Hepatocyte (in vitro differentiated cells): ENCODE measurements at regions not wholly inside any gene's neighbourhood (a gene's known extent, or its start where the extent isn't known, plus 50 kb on each side); places are given as distances from the start of the nearest gene placed in this dataset.

Experiments
- DNase-seq: peaks from one replicate; pipeline ENCODE4 v3.0.0-alpha.2; 2016; ENCODE audit warnings: low spot score
- H2AFZ ChIP-seq: fragments of 200-600 bp; sonication (generic); 2 replicates; pipeline ENCODE4 v1.6.0; 2016; ENCODE audit warnings: antibody characterized with exemption, mild to moderate bottlenecking
- H3K27ac ChIP-seq: fragments of 200-600 bp; sonication (generic); 2 replicates; pipeline ENCODE4 v1.5.1; 2016; ENCODE audit warnings: mild to moderate bottlenecking
- H3K27me3 ChIP-seq: fragments of 200-600 bp; sonication (generic); 2 replicates; pipeline ENCODE4 v1.6.1; 2016
- H3K36me3 ChIP-seq: fragments of 200-600 bp; sonication (generic); replicated peaks from 2 replicates; pipeline ENCODE4 v1.5.1; 2016; ENCODE audit warnings: low read depth; ENCODE audit not compliant: insufficient read depth
- H3K4me1 ChIP-seq: fragments of 200-600 bp; sonication (generic); 2 replicates; pipeline ENCODE4 v1.5.1; 2016; ENCODE audit warnings: mild to moderate bottlenecking, moderate library complexity; ENCODE audit not compliant: insufficient read depth
- H3K4me2 ChIP-seq: fragments of 200-600 bp; sonication (generic); 2 replicates; pipeline ENCODE4 v1.6.0; 2016
- H3K4me3 ChIP-seq: fragments of 200-600 bp; sonication (generic); 2 replicates; pipeline ENCODE4 v1.5.1; 2016; ENCODE audit warnings: mild to moderate bottlenecking
- H3K79me2 ChIP-seq: fragments of 200-600 bp; sonication (generic); 2 replicates; pipeline ENCODE4 v1.6.0; 2017; ENCODE audit warnings: mild to moderate bottlenecking
- H3K9me2 ChIP-seq: fragments of 200-600 bp; sonication (generic); replicated peaks from 2 replicates; pipeline ENCODE4 v1.6.0; 2017; ENCODE audit warnings: mild to moderate bottlenecking; ENCODE audit not compliant: insufficient read depth
- H3K9me3 ChIP-seq: fragments of 200-600 bp; sonication (generic); 2 replicates; pipeline ENCODE4 v1.5.1; 2016; ENCODE audit warnings: low read depth, mild to moderate bottlenecking
- H4K20me1 ChIP-seq: fragments of 200-600 bp; sonication (generic); 2 replicates; pipeline ENCODE4 v1.6.0; 2016; ENCODE audit warnings: mild to moderate bottlenecking; ENCODE audit not compliant: insufficient read depth, poor library complexity, severe bottlenecking
- CTCF ChIP-seq: fragments of 200-600 bp; sonication (generic); IDR thresholded peaks from 2 replicates; pipeline ENCODE4 v1.5.1; 2016; ENCODE audit warnings: antibody characterized with exemption, mild to moderate bottlenecking; ENCODE audit not compliant: poor library complexity
- EZH2 ChIP-seq: fragments of 200-600 bp; sonication (generic); IDR thresholded peaks from 2 replicates; pipeline ENCODE4 v1.6.1; 2016; ENCODE audit warnings: antibody characterized with exemption, mild to moderate bottlenecking, borderline replicate concordance
- EZH2phosphoT487 ChIP-seq: fragments of 200-600 bp; sonication (generic); IDR thresholded peaks from one replicate; pipeline ENCODE4 v1.6.1; 2018; ENCODE audit warnings: antibody characterized with exemption, mild to moderate bottlenecking, low read depth, moderate library complexity; ENCODE audit not compliant: unreplicated experiment, severe bottlenecking
- WGBS: methylation state at CpG from one replicate; pipeline ENCODE4 v1.1.6; 2016; ENCODE audit warnings: low lambda C conversion rate; ENCODE audit errors: missing lambda C conversion rate; 5-methylcytosine and 5-hydroxymethylcytosine counted together

GRCh38 chr5:77910602-77911188 is 134.6 kb upstream of the TBCA start:
- Histone ChIP-seq H3K27ac (no peak overlapping the region), H3K4me2 (no peak overlapping the region), H4K20me1 (no peaks in the 10 kb centered on the region)

GRCh38 chr5:77909237-77909636 is 133.1 kb upstream of the TBCA start:
- Histone ChIP-seq H4K20me1 (no peaks in the 10 kb centered on the region), H3K9me3 (no peaks in the 10 kb centered on the region), H3K4me3 (no peak overlapping the region), H3K36me3 (no peaks in the 10 kb centered on the region), H3K79me2 (no peaks in the 10 kb centered on the region), H3K4me1 (no peaks in the 10 kb centered on the region), H3K4me2 (no peak overlapping the region), H3K27ac (no peak overlapping the region), H3K9me2 (no peaks in the 10 kb centered on the region), H3K27me3 (peaks cover 11% of the 10 kb centered on the region), H2AFZ (no peak overlapping the region)
- no peak for TF ChIP-seq EZH2
- TF ChIP-seq EZH2phosphoT487: no peak
- TF ChIP-seq CTCF: no peak
- DNase-seq: no peak
- WGBS: 61% methylated on average over 2 of the region's 2 CpGs

More at GRCh38 chr5:77910602-77911188, 134.6 kb upstream of the TBCA start:
- no peak for DNase-seq
- Histone ChIP-seq H3K4me3 (no peak overlapping the region), H3K4me1 (no peaks in the 10 kb centered on the region), H3K79me2 (no peaks in the 10 kb centered on the region), H3K36me3 (no peaks in the 10 kb centered on the region), H3K9me3 (peaks cover 3% of the 10 kb centered on the region), H2AFZ (no peak overlapping the region), H3K27me3 (peaks cover 11% of the 10 kb centered on the region), H3K9me2 (no peaks in the 10 kb centered on the region)
- TF ChIP-seq CTCF: no peak

- Histone ChIP-seq H3K36me3 (no peaks in the 10 kb centered on the region), H3K9me2 (no peaks in the 10 kb centered on the region), H4K20me1 (no peaks in the 10 kb centered on the region), H3K4me1 (no peaks in the 10 kb centered on the region), H3K9me3 (no peaks in the 10 kb centered on the region), H2AFZ (no peak overlapping the region), H3K27me3 (peaks cover 11% of the 10 kb centered on the region), H3K4me2 (no peak overlapping the region), H3K4me3 (no peak overlapping the region), H3K27ac (no peak overlapping the region), H3K79me2 (no peaks in the 10 kb centered on the region)
- no peak for DNase-seq
- TF ChIP-seq EZH2phosphoT487: no peak
- no peak for TF ChIP-seq CTCF
- no peak for TF ChIP-seq EZH2
- WGBS: 93% methylated on average over 3 of the region's 3 CpGs
These were observed 132.6 kb upstream of the TBCA start for GRCh38 chr5:77908787-77909186.

- Histone ChIP-seq H3K4me1 (no peaks in the 10 kb centered on the region), H3K79me2 (no peaks in the 10 kb centered on the region), H3K27me3 (peaks cover 11% of the 10 kb centered on the region), H3K9me2 (no peaks in the 10 kb centered on the region), H3K9me3 (no peaks in the 10 kb centered on the region), H3K4me2 (no peak overlapping the region), H3K4me3 (no peak overlapping the region), H3K27ac (no peak overlapping the region), H3K36me3 (no peaks in the 10 kb centered on the region), H4K20me1 (no peaks in the 10 kb centered on the region), H2AFZ (no peak overlapping the region)
- TF ChIP-seq EZH2phosphoT487 (no peak), EZH2 (no peak), CTCF (no peak)
- DNase-seq: no peak
- 96% methylated on average over 2 of the region's 2 CpGs for WGBS
These were observed 131.6 kb upstream of the TBCA start for GRCh38 chr5:77907786-77908185.
